Adrenal gland (tissue), 5 donors: ENCODE measurements at regions not wholly inside any gene's neighbourhood (a gene's known extent, or its start where the extent isn't known, plus 50 kb on each side); places are given as distances from the start of the nearest gene placed in this dataset.

Experiments used
- CTCF ChIP-seq, 6 experiments: fragments of 450-650 bp in 4 of 6; fragments of 200-600 bp in 2 of 6; sonication (generic) in 1 of 6; IDR thresholded peaks; 1 replicate in 5 of 6; 2 replicates in 1 of 6; pipeline versions ENCODE4 v1.5.1 to v1.8.0; 2016 to 2021; ENCODE audit warnings: antibody characterized with exemption in 6 of 6, mild to moderate bottlenecking in 2 of 6, moderate library complexity in 1 of 6
- POLR2A ChIP-seq, 2 donors: fragments of 450-650 bp; IDR thresholded peaks; one replicate each; pipeline ENCODE4 v1.6.1; 2017; ENCODE audit warnings: antibody characterized with exemption in 2 of 2, mild to moderate bottlenecking in 2 of 2, moderate library complexity in 1 of 2
- donor health status: DM: no; HTN: no; CAD: no.

- no peak for TF ChIP-seq CTCF (IDR thresholded peaks at IDR 0.05)
- no peak for TF ChIP-seq POLR2A (IDR thresholded peaks at IDR 0.05)
These were observed 174.7 kb downstream of the NRIP1 start for GRCh38 chr21:14890141-14890540.
